ENCODE measurements at regions not wholly inside any gene's neighbourhood (a gene's known extent, or its start where the extent isn't known, plus 50 kb on each side); places are given as distances from the start of the nearest gene placed in this dataset.

- Histone ChIP-seq H3K9me3 (ENCODE audit: control extremely low read depth in 1 of 3, control insufficient read depth in 2 of 3, insufficient read depth in 1 of 3, low read length in 2 of 3) (no peaks in the 10 kb centered on the region), H3K27ac (ENCODE audit: low read length in 2 of 2) (no peak overlapping the region), H3K4me3 (ENCODE audit: control extremely low read depth in 1 of 5, extremely low read depth in 1 of 5, insufficient read depth in 1 of 5, low read depth in 2 of 5, low read length in 4 of 5) (no peak overlapping the region), H3K79me2 (ENCODE audit: control insufficient read depth, insufficient read depth, low read length) (no peaks in the 10 kb centered on the region), H3K4me2 (replicated peaks; ENCODE audit: low read depth, low read length, poor library complexity, severe bottlenecking) (no peak overlapping the region), H3K9ac (ENCODE audit: low read length) (no peak overlapping the region), H3K4me1 (ENCODE audit: control insufficient read depth in 2 of 2, insufficient read depth in 2 of 2, low read length in 2 of 2) (no peaks in the 10 kb centered on the region), H3K36me3 (replicated peaks in 1 of 2; ENCODE audit: control extremely low read depth in 1 of 2, control insufficient read depth in 1 of 2, extremely low read depth in 1 of 2, insufficient read depth in 2 of 2, low read length in 1 of 2) (no peaks in the 10 kb centered on the region), H4K20me1 (ENCODE audit: control insufficient read depth, insufficient read depth, low read length, poor library complexity, severe bottlenecking) (no peaks in the 10 kb centered on the region), H3K27me3 (replicated peaks in 1 of 4; ENCODE audit: control extremely low read depth in 1 of 4, control insufficient read depth in 3 of 4, insufficient read depth in 4 of 4, low read length in 3 of 4) (no peaks in the 10 kb centered on the region), H2AFZ (ENCODE audit: insufficient read depth, low read depth, low read length, poor library complexity, severe bottlenecking) (no peak overlapping the region)
- Mint-ChIP-seq H3K27me3 (peaks cover 8% of the 10 kb centered on the region), H3K27ac (no peak overlapping the region), H3K9me3 (ENCODE audit: insufficient read depth) (no peaks in the 10 kb centered on the region), H3K4me1 (no peaks in the 10 kb centered on the region), H3K4me3 (no peak overlapping the region)
- DNase-seq (no peak), ATAC-seq (ENCODE audit: low read depth) (no peak)
- ChIA-PET POLR2A (no interaction called here), CTCF (no interaction called here)
- intact Hi-C loops (cut with micrococcal nuclease), result no loop called here
- WGBS (ENCODE audit: insufficient coverage), result 93% methylated on average over 4 of the region's 5 CpGs
- TF ChIP-seq EZH2 (IDR thresholded peaks at IDR 0.05; ENCODE audit: borderline replicate concordance, insufficient read depth, low read depth, low read length, poor library complexity, severe bottlenecking), result no peak
- TF ChIP-seq, protein P1, sequence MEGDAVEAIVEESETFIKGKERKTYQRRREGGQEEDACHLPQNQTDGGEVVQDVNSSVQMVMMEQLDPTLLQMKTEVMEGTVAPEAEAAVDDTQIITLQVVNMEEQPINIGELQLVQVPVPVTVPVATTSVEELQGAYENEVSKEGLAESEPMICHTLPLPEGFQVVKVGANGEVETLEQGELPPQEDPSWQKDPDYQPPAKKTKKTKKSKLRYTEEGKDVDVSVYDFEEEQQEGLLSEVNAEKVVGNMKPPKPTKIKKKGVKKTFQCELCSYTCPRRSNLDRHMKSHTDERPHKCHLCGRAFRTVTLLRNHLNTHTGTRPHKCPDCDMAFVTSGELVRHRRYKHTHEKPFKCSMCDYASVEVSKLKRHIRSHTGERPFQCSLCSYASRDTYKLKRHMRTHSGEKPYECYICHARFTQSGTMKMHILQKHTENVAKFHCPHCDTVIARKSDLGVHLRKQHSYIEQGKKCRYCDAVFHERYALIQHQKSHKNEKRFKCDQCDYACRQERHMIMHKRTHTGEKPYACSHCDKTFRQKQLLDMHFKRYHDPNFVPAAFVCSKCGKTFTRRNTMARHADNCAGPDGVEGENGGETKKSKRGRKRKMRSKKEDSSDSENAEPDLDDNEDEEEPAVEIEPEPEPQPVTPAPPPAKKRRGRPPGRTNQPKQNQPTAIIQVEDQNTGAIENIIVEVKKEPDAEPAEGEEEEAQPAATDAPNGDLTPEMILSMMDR (IDR thresholded peaks at IDR 0.05), result no peak
These were observed 132.0 kb upstream of the MOCS2 start for GRCh38 chr5:53241572-53241971.

- no peak overlapping the region for H3K4me3 ChIP-seq (ENCODE audit: control extremely low read depth in 1 of 5, extremely low read depth in 1 of 5, insufficient read depth in 1 of 5, low read depth in 2 of 5, low read length in 4 of 5)
- H3K79me2 ChIP-seq (ENCODE audit: control insufficient read depth, insufficient read depth, low read length), result no peaks in the 10 kb centered on the region
- no peak overlapping the region for H3K4me2 ChIP-seq (replicated peaks; ENCODE audit: low read depth, low read length, poor library complexity, severe bottlenecking)
- DNase-seq (no peak), ATAC-seq (ENCODE audit: low read depth) (no peak)
- POLR2A ChIA-PET, result no interaction called here
- TF ChIP-seq, protein P1 (IDR thresholded peaks at IDR 0.05), result no peak
- TF ChIP-seq EZH2 (IDR thresholded peaks at IDR 0.05; ENCODE audit: borderline replicate concordance, insufficient read depth, low read depth, low read length, poor library complexity, severe bottlenecking), result no peak
- no peaks in the 10 kb centered on the region for H4K20me1 ChIP-seq (ENCODE audit: control insufficient read depth, insufficient read depth, low read length, poor library complexity, severe bottlenecking)
- Mint-ChIP-seq H3K9me3 (ENCODE audit: insufficient read depth) (no peaks in the 10 kb centered on the region), H3K27me3 (peaks cover 8% of the 10 kb centered on the region), H3K27ac (no peak overlapping the region), H3K4me1 (no peaks in the 10 kb centered on the region), H3K4me3 (no peak overlapping the region)
- CTCF ChIA-PET, result no interaction called here
- intact Hi-C loops (cut with micrococcal nuclease), result no loop called here
- H3K27me3 ChIP-seq (replicated peaks in 1 of 4; ENCODE audit: control extremely low read depth in 1 of 4, control insufficient read depth in 3 of 4, insufficient read depth in 4 of 4, low read length in 3 of 4), result no peaks in the 10 kb centered on the region
- no peak overlapping the region for H2AFZ ChIP-seq (ENCODE audit: insufficient read depth, low read depth, low read length, poor library complexity, severe bottlenecking)
- no peaks in the 10 kb centered on the region for H3K9me3 ChIP-seq (ENCODE audit: control extremely low read depth in 1 of 3, control insufficient read depth in 2 of 3, insufficient read depth in 1 of 3, low read length in 2 of 3)
- no peaks in the 10 kb centered on the region for H3K4me1 ChIP-seq (ENCODE audit: control insufficient read depth in 2 of 2, insufficient read depth in 2 of 2, low read length in 2 of 2)
- no CpG with 5 or more reads among the region's 3 CpGs for WGBS (ENCODE audit: insufficient coverage)
- H3K36me3 ChIP-seq (replicated peaks in 1 of 2; ENCODE audit: control extremely low read depth in 1 of 2, control insufficient read depth in 1 of 2, extremely low read depth in 1 of 2, insufficient read depth in 2 of 2, low read length in 1 of 2), result no peaks in the 10 kb centered on the region
- H3K27ac ChIP-seq (ENCODE audit: low read length in 2 of 2), result no peak overlapping the region
- no peak overlapping the region for H3K9ac ChIP-seq (ENCODE audit: low read length)
These were observed 133.8 kb upstream of the MOCS2 start for GRCh38 chr5:53243403-53243802.

All from B cell (primary cell).